VCaP (cell line): ENCODE measurements at regions not wholly inside any gene's neighbourhood (a gene's known extent, or its start where the extent isn't known, plus 50 kb on each side); places are given as distances from the start of the nearest gene placed in this dataset.
"Not testable (repeated sequence)": the region's sequence is repeated elsewhere in the genome, so short reads cannot be mapped to it uniquely, and the experiment has no call there.

Experiments
- H3K27ac ChIP-seq: fragments of 450-650 bp; 2 replicates; pipeline ENCODE4 v1.5.1; 2017
- TF ChIP-seq, protein P1 (sequence below): fragments of 450-650 bp; conservative IDR thresholded peaks from 2 replicates; pipeline ENCODE4 v1.5.1; 2017; ENCODE audit warnings: mild to moderate bottlenecking, moderate library complexity

DNA sequence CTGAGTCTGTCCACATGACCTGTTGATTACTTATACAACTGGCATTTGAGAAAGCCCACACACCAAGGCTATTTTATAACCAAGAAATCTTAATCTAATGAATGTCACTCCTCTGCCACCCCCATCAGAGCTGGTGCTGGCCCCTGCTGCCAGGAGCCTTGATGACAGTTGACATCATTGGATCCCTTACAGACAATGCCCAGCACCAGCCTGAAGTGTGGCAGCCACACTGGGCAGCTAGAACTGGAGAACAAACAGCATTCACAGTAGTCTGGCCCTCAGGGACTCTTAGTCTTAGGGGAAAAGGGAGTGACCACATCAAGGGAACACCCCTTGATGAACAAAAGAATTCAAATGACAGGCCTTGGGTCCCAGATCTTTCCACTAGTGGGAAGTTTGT lies 840.6 kb downstream of the EPHA3 start:
- H3K27ac ChIP-seq = no peak overlapping the region
- TF ChIP-seq, protein P1, sequence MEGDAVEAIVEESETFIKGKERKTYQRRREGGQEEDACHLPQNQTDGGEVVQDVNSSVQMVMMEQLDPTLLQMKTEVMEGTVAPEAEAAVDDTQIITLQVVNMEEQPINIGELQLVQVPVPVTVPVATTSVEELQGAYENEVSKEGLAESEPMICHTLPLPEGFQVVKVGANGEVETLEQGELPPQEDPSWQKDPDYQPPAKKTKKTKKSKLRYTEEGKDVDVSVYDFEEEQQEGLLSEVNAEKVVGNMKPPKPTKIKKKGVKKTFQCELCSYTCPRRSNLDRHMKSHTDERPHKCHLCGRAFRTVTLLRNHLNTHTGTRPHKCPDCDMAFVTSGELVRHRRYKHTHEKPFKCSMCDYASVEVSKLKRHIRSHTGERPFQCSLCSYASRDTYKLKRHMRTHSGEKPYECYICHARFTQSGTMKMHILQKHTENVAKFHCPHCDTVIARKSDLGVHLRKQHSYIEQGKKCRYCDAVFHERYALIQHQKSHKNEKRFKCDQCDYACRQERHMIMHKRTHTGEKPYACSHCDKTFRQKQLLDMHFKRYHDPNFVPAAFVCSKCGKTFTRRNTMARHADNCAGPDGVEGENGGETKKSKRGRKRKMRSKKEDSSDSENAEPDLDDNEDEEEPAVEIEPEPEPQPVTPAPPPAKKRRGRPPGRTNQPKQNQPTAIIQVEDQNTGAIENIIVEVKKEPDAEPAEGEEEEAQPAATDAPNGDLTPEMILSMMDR = no peak

DNA sequence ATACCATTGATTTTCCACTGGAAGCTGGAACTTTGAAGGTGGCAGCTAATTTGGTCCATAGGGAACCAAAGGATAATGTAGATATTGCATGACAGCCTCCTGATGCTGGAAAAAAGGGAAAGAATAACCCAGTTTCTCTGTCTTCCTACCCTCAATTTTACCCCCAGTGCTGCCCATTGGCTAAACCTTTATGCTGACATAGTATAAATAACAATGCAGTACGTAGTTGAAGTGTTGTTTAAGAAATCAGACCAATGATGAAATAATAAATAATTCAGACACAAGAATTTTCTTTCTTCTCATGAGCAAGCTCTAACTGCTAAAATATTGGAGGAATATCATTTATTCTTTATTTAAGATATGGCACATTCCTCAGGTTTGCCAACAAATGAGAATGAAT lies 843.4 kb downstream of the EPHA3 start:
- TF ChIP-seq, protein P1 = no peak
- H3K27ac ChIP-seq = no peak overlapping the region

DNA sequence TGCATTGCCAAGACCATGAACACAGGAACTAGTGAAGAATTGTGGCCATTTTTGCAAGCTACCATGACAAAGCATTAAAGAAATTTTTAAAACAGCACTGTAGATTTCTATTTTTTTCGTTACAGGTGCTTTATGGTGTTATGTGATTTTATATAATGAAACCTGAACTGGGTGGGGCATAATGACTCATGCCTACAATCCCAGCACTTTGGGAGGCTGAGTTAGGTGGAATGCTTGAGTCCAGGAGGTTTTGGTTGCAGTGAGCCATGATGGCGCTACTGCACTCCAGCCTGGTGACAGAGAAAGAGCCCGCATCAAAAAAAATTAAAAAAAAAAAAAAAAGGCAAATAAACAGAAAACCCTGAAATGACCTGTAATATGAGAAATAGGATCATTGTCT lies 846.7 kb downstream of the EPHA3 start:
- TF ChIP-seq, protein P1 = no peak
- H3K27ac ChIP-seq = no peak overlapping the region

DNA sequence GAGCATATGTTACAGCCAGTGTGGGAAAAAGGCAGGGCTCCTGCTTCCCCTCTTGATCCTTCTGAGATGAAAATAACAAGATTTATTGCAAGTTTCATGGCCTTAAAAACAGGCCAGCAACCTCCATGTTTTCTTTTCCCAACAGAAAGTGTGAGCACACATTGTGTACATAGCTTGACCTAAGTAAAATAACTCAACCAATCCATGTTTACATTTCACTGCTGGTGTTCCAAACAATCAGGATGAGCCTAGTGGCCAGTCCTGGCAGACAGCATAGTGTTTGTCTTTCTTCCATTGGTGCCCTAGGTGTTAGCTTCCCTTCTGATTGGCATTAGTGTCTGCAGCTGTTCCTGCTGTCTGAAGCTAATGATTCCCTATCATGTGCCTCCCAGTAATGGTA lies 847.7 kb downstream of the EPHA3 start:
- no peak overlapping the region for H3K27ac ChIP-seq
- TF ChIP-seq, protein P1 = no peak

DNA sequence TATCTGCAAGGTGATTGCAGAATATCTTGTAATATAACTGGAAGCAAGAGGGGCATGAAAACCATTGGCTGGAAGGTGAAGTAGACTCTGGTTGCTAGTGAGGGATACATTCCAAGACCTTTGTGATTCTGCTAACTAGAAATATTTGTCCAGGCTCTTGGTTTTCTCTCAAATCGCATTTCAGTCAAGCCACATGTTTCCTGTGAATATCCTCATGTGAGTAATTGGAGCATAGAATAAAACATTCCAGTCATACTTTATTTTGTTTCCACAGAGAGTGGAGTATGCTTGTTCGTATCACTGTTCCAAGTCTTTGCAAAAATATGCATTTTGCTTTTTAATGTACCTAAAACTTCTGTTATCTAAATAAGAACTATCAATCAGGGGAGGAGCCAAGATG lies 850.0 kb downstream of the EPHA3 start:
- TF ChIP-seq, protein P1 = no peak
- no peak overlapping the region for H3K27ac ChIP-seq

DNA sequence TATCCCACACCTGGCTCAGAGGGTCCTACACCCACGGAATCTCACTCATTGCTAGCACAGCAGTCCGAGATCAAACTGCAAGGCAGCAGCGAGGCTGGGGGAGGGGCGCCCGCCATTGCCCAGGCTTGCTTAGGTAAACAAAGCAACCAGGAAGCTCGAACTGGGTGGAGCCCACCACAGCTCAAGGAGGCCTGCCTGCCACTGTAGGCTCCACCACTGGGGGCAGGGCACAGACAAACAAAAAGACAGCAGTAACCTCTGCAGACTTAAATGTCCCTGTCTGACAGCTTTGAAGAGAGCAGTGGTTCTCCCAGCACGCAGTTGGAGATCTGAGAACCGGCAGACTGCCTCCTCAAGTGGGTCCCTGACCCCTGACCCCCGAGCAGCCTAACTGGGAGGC lies 850.7 kb downstream of the EPHA3 start:
- not testable (repeated sequence) for H3K27ac ChIP-seq

DNA sequence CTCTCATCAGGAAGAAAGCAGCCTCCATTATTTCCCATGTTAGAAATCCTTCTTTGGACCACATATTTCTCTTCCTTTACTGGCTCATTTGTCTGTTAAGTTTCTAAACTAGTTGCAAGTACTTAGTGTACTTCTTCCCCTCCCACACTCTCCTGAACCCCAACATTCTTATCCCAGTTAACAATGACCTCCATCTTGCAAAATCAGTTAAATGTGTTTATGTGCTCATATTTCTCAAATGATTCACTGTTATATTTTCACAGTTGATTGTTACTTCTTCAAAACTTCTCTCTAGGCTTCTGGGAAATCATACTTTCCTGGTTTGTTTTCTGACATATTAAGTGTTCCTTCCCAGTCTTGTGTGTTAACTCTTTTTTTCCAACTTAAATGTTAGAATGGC lies 856.9 kb downstream of the EPHA3 start:
- TF ChIP-seq, protein P1 = no peak
- no peak overlapping the region for H3K27ac ChIP-seq

DNA sequence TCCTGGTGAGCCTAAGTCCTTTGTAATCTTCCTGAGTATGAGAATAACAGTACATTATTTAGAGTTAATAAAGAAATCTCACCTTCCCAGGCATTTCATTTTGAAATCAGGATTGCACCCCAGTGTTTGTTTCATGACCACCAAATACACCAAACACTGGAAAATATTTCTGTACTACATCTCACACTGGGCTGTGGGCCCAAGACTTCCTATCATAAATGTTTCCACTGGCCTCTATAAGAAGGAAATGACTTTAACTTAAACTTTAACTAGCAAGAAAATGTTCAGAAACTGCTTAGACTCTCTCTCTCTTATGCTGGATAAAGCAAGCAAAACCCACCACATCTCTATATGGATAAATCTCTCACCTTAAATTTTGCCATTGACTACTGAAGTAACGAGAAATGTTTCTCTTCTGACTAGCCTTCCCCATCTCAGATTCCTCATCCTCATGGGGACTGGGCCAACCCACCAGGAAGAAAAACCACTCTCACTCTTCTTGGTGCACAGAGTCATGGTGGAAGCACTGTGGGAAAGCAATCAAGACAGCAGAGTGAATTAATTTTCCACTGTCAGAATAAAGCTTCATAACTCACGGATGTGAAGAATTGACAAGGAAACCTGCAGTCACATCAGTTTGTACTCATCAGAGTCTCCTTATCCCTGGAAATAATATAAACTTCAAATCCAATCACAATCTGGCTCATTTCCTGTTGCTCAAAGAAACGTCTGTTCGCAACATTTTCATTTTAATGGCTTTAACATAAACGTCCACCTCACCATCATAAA lies 859.6 kb downstream of the EPHA3 start:
- H3K27ac ChIP-seq = no peak overlapping the region
- TF ChIP-seq, protein P1 = no peak
